ENCODE measurements at regions not wholly inside any gene's neighbourhood (a gene's known extent, or its start where the extent isn't known, plus 50 kb on each side); places are given as distances from the start of the nearest gene placed in this dataset.

DNA sequence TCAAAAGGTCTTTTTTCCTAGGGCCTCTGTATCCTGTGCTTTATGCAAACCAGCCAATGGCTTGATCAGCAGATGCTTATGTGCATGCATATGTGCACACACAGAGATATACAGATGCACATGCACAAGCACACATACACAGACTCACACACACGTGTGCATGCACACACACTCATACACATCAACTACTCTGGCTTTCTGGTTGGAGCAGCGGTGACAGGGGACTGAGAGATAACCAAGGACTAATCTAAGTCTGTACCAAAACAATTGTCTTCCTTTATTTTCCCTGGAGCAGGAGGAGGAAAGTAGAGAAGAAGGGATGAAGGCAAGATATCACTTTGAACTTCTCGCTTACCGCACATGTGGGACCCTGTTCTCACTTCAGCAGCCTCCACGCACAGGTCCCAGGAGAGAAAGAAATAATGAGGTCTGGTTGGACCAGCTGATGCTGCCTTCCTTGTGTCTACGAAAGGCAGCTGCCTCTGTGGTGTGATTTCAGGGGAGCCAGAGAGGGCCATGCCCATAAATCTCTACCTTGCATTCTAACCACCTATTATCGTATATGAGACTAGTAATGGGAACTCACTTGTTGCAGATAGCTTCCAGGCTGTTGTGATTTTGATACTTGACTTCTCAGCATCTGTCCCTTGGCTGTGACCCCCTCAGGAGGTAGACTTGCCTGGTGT is 338.0 kb downstream of the EN1 start:
- in situ Hi-C loops (cut with MboI; ENCODE audit: low pct_unique_long_range_greater_than_20kb, low sequenced_read_pairs, unreplicated experiment), result no loop called here

DNA sequence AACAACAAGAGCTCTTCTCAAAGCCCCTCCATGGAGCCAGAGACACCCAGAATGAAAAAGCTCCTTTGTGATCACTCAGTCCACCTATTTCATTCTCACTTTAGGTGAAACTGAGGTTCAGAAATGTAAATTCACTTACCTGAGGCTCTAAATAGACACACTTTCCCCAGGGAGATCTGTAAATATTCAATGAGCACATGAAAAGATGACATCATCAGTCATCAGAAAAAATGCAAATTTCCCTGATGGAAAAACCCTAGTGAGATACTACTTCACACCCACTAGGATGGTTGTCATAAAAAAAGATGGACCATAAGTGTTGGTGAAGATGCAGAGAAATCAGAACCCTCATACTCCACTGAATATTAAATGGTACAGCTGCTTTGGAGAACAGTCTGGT is 339.2 kb downstream of the EN1 start:
- TF ChIP-seq, protein P1, sequence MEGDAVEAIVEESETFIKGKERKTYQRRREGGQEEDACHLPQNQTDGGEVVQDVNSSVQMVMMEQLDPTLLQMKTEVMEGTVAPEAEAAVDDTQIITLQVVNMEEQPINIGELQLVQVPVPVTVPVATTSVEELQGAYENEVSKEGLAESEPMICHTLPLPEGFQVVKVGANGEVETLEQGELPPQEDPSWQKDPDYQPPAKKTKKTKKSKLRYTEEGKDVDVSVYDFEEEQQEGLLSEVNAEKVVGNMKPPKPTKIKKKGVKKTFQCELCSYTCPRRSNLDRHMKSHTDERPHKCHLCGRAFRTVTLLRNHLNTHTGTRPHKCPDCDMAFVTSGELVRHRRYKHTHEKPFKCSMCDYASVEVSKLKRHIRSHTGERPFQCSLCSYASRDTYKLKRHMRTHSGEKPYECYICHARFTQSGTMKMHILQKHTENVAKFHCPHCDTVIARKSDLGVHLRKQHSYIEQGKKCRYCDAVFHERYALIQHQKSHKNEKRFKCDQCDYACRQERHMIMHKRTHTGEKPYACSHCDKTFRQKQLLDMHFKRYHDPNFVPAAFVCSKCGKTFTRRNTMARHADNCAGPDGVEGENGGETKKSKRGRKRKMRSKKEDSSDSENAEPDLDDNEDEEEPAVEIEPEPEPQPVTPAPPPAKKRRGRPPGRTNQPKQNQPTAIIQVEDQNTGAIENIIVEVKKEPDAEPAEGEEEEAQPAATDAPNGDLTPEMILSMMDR (IDR thresholded peaks at IDR 0.05; ENCODE audit: extremely low read depth, insufficient read depth, missing control alignments), result no peak
- in situ Hi-C loops (cut with MboI; ENCODE audit: low pct_unique_long_range_greater_than_20kb, low sequenced_read_pairs, unreplicated experiment), result no loop called here
- no peak for DNase-seq (ENCODE audit: low spot score)

More for the DNA sequence above, 338.0 kb downstream of the EN1 start:
- TF ChIP-seq, protein P1 (IDR thresholded peaks at IDR 0.05; ENCODE audit: extremely low read depth, insufficient read depth, missing control alignments), result no peak
- DNase-seq (ENCODE audit: low spot score), result no peak

DNA sequence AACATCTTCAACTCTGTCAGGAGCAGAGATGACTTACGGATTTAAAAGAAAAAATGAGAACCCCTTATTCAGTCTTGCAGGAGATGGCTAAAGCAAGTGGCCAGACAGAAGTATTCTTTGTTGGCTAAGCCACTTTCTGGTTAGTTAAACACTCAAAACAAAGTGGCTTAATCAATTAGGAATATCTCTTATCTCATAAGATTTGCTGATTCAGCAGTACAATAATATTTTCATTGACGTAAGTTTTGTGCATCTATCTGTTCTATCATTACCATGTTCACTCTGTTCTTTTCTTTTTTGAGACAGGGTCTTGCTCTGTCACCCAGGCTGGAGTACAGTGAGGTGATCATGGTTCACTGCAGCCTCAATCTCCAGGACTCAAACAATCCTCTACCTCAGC is 342.0 kb downstream of the EN1 start:
- in situ Hi-C loops (cut with MboI; ENCODE audit: low pct_unique_long_range_greater_than_20kb, low sequenced_read_pairs, unreplicated experiment), result no loop called here
- DNase-seq (ENCODE audit: low spot score), result no peak
- TF ChIP-seq, protein P1 (IDR thresholded peaks at IDR 0.05; ENCODE audit: extremely low read depth, insufficient read depth, missing control alignments), result no peak

DNA sequence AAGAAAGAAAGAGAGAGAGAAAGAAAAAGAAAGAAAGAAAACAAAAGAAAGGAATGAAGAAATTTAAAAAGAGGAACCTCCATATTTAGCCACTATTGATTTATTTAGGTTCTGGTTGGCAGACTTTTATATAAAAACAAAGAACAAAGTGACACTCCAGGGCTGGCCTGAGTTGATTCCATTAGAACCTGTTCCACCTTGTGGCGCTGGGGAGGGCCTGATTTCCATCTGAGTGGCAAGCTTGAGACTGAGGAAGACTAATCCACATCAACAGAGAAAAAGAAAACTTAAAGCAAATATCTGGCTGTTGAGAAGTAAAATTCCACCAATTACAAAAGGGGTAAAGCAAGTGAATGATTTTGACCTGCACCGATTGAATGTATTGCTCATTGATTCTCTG is 345.3 kb downstream of the EN1 start:
- in situ Hi-C loops (cut with MboI; ENCODE audit: low pct_unique_long_range_greater_than_20kb, low sequenced_read_pairs, unreplicated experiment), result no loop called here
- TF ChIP-seq, protein P1 (IDR thresholded peaks at IDR 0.05; ENCODE audit: extremely low read depth, insufficient read depth, missing control alignments), result no peak
- DNase-seq (ENCODE audit: low spot score), result no peak

DNA sequence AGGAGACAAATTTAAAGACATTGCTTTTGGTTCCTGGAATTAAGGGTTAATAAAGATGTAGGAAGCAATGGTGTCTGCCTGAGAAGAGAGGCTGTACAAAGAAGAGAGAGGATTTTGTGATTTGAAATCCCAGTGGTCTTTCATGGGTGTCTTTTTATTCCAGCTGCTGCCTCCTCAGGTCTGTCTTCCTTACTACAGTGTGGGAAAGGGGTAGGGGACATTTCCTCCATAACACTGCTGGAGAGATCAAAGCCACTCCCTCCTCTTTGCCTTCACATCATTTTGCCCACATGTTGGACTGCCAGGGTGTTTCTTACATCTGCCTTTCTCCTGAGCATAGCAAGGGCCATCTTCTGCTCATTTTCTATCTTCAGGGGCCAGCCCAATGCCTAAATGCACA is 348.5 kb downstream of the EN1 start:
- in situ Hi-C loops (cut with MboI; ENCODE audit: low pct_unique_long_range_greater_than_20kb, low sequenced_read_pairs, unreplicated experiment), result no loop called here
- TF ChIP-seq, protein P1 (IDR thresholded peaks at IDR 0.05; ENCODE audit: extremely low read depth, insufficient read depth, missing control alignments), result no peak

DNA sequence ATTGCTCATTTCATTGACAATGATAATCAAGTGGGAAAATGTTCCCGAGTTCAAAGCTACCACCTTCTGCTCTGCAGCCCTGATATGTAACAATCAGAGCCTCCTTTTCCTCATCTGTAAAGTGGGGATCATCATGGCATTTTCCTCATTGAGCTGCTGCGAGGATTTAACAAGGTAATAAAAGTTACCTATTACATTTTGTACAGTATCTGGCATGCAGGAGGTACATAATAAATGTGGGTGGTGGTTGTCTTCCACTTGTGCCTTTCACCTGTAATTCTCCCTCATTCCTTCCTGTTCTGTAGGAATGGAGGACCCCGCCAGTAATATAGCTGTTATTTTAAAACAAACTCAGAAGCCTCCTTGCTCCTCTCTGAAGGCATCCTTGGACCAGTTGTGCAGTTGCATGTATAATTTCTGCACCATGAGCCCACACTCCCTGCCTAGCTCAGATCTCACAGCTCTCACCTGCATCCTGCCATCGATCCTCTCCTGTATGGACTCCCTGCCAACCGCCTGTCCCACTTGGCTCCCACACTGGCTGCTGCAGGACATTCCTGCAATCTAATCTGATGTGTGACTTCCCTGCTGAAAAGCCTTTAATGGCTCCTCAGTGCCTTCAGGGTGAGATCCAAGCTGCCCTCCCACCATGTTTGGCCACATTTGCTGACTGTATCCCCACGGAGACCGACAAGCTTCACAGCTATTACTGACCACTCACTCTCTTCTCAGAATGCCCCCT is 350.4 kb downstream of the EN1 start:
- in situ Hi-C loops (cut with MboI; ENCODE audit: low pct_unique_long_range_greater_than_20kb, low sequenced_read_pairs, unreplicated experiment), result no loop called here
- DNase-seq (ENCODE audit: low spot score), result no peak
- TF ChIP-seq, protein P1 (IDR thresholded peaks at IDR 0.05; ENCODE audit: extremely low read depth, insufficient read depth, missing control alignments), result no peak

More for the DNA sequence above, 348.5 kb downstream of the EN1 start:
- no peak for DNase-seq (ENCODE audit: low spot score)

Data from GM13977 (cell line).